Peyer's patch (tissue), 4 donors: ENCODE measurements at regions not wholly inside any gene's neighbourhood (a gene's known extent, or its start where the extent isn't known, plus 50 kb on each side); places are given as distances from the start of the nearest gene placed in this dataset.

Experiments used
- CTCF ChIP-seq, 6 experiments: fragments of 450-650 bp in 4 of 6; fragments of 200-600 bp in 2 of 6; sonication (generic) in 1 of 6; IDR thresholded peaks; one replicate each; pipeline ENCODE4 v1.5.1; 2017 to 2019; ENCODE audit warnings: antibody characterized with exemption in 6 of 6, mild to moderate bottlenecking in 3 of 6, moderate library complexity in 1 of 6
- POLR2A ChIP-seq, 2 donors: fragments of 450-650 bp; IDR thresholded peaks; one replicate each; pipeline ENCODE4 v1.5.1; 2017; ENCODE audit warnings: antibody characterized with exemption in 2 of 2, mild to moderate bottlenecking in 2 of 2, moderate library complexity in 2 of 2

GRCh38 chr13:90902255-90902654 is 445.2 kb upstream of the MIR17HG start:
- TF ChIP-seq POLR2A (IDR thresholded peaks at IDR 0.05), result no peak
- no peak for TF ChIP-seq CTCF (IDR thresholded peaks at IDR 0.05)
